ENCODE measurements at regions not wholly inside any gene's neighbourhood (a gene's known extent, or its start where the extent isn't known, plus 50 kb on each side); places are given as distances from the start of the nearest gene placed in this dataset.

DNA sequence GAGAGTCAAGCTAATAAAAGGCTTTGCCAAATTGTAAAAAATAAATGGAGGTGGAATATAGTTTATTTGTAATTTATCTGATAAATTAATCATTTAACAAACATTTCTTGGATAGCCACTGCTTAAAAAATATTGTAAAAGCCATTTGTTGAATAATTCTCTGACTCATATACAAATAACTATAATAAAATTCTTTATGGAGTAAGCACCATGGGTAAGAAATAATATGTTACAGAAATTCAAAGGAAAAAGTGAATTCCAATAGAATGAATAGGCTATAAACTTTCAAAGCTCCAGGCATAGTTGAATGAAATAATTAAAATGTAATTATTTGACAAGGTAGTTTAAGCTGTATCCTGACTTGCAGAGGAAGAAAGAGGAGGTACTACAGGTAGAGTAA lies 291.4 kb upstream of the TMEM229A start:
- Histone ChIP-seq H3K9me3 (ENCODE audit: low read depth, low read length) (no peaks in the 10 kb centered on the region), H3K27me3 (ENCODE audit: insufficient read depth, low read length) (no peaks in the 10 kb centered on the region)

DNA sequence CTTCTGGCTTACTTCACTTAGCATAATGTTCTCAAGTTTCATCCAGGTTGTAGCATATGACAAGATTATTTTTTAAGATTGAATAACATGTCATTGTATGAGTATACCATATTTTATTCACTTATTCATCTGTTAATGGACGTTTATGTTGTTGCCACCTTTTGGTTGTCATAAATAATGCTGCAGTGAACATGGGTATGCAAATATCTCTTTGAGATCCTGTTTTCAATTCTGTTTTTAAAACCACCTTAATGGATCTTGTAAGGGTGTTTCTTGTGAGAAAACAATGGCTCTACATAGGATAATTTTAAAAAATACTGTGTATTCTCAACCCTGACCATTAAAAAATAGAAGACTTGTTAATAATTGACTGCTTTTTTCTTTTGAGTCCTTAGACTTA lies 290.7 kb upstream of the TMEM229A start:
- no peaks in the 10 kb centered on the region for H3K9me3 ChIP-seq (ENCODE audit: low read depth, low read length)
- H3K4me3 ChIP-seq (ENCODE audit: low read length): no peak overlapping the region
- H3K27me3 ChIP-seq (ENCODE audit: insufficient read depth, low read length): no peaks in the 10 kb centered on the region
- H3K4me1 ChIP-seq (ENCODE audit: insufficient read depth, low read length): no peaks in the 10 kb centered on the region

More for the DNA sequence above, 291.4 kb upstream of the TMEM229A start:
- Histone ChIP-seq H3K4me3 (ENCODE audit: low read length) (no peak overlapping the region), H3K4me1 (ENCODE audit: insufficient read depth, low read length) (no peaks in the 10 kb centered on the region)

DNA sequence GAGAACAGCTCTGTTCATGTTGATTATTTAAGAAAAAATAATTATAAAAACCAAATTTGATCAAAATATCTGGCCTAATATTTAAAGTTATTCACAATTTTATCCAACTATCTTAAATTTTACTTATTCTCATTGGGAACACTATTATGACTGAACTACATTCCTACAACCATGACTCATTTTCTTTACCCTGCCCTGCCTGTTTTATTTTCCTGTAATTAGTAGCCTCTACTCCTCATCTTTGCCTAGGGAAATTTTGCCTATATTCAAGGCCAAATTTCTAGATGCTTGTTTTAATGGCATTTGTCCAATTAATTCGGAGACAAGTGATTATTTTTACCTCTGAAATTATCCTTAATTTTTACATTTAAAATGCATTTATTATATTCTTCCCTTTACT lies 289.7 kb upstream of the TMEM229A start:
- Histone ChIP-seq H3K4me3 (ENCODE audit: low read length) (no peak overlapping the region), H3K27me3 (ENCODE audit: insufficient read depth, low read length) (no peaks in the 10 kb centered on the region), H3K4me1 (ENCODE audit: insufficient read depth, low read length) (no peaks in the 10 kb centered on the region), H3K9me3 (ENCODE audit: low read depth, low read length) (no peaks in the 10 kb centered on the region)

- Histone ChIP-seq H3K9me3 (ENCODE audit: low read depth, low read length) (no peaks in the 10 kb centered on the region), H3K4me3 (ENCODE audit: low read length) (no peak overlapping the region), H3K27me3 (ENCODE audit: insufficient read depth, low read length) (no peaks in the 10 kb centered on the region), H3K4me1 (ENCODE audit: insufficient read depth, low read length) (no peaks in the 10 kb centered on the region)
Observed at GRCh38 chr7:124318721-124319450, 286.0 kb upstream of the TMEM229A start.

DNA sequence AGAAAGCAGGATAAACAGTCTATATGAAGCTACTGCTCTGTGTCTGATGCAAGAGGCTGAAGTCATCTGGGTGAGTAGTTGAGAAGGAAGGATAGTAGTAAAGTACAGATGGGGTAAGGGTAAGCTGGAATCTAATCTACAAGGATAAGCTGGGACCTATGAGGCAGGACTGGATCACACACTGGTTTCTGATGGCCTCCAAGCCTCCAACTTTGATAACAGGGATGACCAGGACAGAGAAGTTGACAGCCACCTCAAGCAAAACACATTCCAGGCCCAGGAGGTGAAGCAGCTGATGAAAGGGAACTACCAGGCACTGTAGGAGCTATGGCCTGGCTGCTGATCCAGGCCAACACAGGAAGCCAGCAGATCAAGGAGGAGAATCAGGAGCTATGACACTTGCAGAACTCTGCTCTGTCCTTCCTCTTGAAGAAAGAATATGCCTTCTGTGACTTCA lies 278.1 kb upstream of the TMEM229A start:
- H3K9me3 ChIP-seq (ENCODE audit: low read depth, low read length): no peaks in the 10 kb centered on the region
- H3K4me1 ChIP-seq (ENCODE audit: insufficient read depth, low read length): no peaks in the 10 kb centered on the region
- no peaks in the 10 kb centered on the region for H3K27me3 ChIP-seq (ENCODE audit: insufficient read depth, low read length)
- no peak overlapping the region for H3K4me3 ChIP-seq (ENCODE audit: low read length)

- Histone ChIP-seq H3K9me3 (ENCODE audit: low read depth, low read length) (no peaks in the 10 kb centered on the region), H3K27me3 (ENCODE audit: insufficient read depth, low read length) (no peaks in the 10 kb centered on the region), H3K4me1 (ENCODE audit: insufficient read depth, low read length) (no peaks in the 10 kb centered on the region), H3K4me3 (ENCODE audit: low read length) (no peak overlapping the region)
Observed at GRCh38 chr7:124308384-124308783, 275.5 kb upstream of the TMEM229A start.

GRCh38 chr7:124295289-124295688 lies 262.4 kb upstream of the TMEM229A start:
- Histone ChIP-seq H3K4me3 (ENCODE audit: low read length) (no peak overlapping the region), H3K9me3 (ENCODE audit: low read depth, low read length) (peaks cover 5% of the 10 kb centered on the region), H3K27me3 (ENCODE audit: insufficient read depth, low read length) (no peaks in the 10 kb centered on the region), H3K4me1 (ENCODE audit: insufficient read depth, low read length) (no peaks in the 10 kb centered on the region)

DNA sequence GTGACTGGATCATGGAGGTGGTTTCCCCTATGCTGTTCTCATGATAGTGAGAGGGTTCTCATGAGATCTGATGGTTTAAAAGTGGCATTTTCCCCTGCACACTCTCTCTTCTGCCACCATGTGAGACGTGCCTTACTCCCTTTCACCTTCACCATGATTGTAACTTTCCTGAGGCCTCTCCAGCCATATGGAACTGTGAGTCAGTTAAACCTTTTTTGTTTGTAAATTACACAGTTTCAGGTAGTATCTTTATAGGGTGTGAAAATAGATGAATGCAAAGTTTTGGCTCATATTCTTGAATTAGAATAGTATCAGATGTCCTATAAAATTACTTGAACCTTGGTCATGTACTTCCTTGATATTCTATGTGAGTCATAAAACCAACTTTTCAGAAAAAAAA lies 252.1 kb upstream of the TMEM229A start:
- Histone ChIP-seq H3K27me3 (ENCODE audit: insufficient read depth, low read length) (no peaks in the 10 kb centered on the region), H3K9me3 (ENCODE audit: low read depth, low read length) (no peaks in the 10 kb centered on the region), H3K4me1 (ENCODE audit: insufficient read depth, low read length) (no peaks in the 10 kb centered on the region), H3K4me3 (ENCODE audit: low read length) (no peak overlapping the region)

DNA sequence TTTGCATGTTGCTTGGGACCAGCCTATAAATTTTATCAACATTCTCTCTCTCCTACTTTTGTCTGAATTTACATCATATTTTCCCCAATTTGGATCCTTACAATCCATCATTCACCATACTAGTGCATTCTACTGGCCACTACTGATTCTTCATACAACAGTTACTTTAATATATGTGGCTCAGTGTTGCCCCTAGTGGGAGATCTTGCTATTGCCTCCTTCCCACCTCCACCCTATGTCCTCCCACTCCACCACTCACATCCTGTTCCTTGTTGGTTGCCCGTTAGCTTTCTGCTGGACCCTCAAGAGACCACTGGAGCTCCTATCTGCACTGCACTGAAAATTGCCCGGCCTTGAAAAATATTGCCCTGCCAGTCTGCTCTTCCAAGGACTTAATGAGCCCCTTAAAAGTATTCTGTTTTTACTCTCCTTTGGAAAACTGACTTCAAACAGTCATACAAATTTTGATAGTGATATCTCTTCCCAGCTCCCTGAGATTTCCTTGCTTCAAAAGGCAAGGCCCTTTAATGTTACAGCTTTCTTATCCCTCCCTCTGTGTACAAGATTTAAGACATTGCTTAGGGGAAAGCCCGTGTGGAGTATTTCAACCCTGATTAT lies 243.2 kb upstream of the TMEM229A start:
- no peak overlapping the region for H3K4me3 ChIP-seq (ENCODE audit: low read length)
- no peaks in the 10 kb centered on the region for H3K9me3 ChIP-seq (ENCODE audit: low read depth, low read length)
- H3K27me3 ChIP-seq (ENCODE audit: insufficient read depth, low read length): no peaks in the 10 kb centered on the region
- H3K4me1 ChIP-seq (ENCODE audit: insufficient read depth, low read length): no peaks in the 10 kb centered on the region

GRCh38 chr7:124275411-124275810 lies 242.5 kb upstream of the TMEM229A start:
- Histone ChIP-seq H3K9me3 (ENCODE audit: low read depth, low read length) (no peaks in the 10 kb centered on the region), H3K4me3 (ENCODE audit: low read length) (no peak overlapping the region), H3K27me3 (ENCODE audit: insufficient read depth, low read length) (no peaks in the 10 kb centered on the region), H3K4me1 (ENCODE audit: insufficient read depth, low read length) (no peaks in the 10 kb centered on the region)

DNA sequence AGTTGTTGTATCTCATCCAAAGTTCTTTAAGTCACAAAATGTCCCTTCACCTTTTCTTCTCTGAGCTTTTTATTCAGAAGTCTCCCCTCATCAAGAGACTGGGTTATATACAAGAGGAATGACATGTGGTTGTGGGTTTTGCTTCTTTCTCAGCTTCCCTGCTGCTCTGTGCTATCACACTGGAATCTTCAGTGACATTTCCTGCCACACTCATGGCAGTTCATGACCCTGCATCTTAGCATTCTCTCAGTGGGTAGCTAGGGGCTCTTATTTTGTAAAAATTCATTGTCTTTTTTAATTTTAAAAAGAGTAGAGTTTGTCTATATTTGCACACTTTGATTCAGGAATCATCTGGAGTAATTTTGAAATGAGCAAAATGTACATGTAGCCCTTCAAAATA lies 236.9 kb upstream of the TMEM229A start:
- no peaks in the 10 kb centered on the region for H3K4me1 ChIP-seq (ENCODE audit: insufficient read depth, low read length)
- H3K4me3 ChIP-seq (ENCODE audit: low read length): no peak overlapping the region
- H3K27me3 ChIP-seq (ENCODE audit: insufficient read depth, low read length): no peaks in the 10 kb centered on the region
- no peaks in the 10 kb centered on the region for H3K9me3 ChIP-seq (ENCODE audit: low read depth, low read length)

- H3K4me3 ChIP-seq (ENCODE audit: low read length): no peak overlapping the region
- no peaks in the 10 kb centered on the region for H3K4me1 ChIP-seq (ENCODE audit: insufficient read depth, low read length)
Observed at GRCh38 chr7:124267154-124267553, 234.3 kb upstream of the TMEM229A start.

DNA sequence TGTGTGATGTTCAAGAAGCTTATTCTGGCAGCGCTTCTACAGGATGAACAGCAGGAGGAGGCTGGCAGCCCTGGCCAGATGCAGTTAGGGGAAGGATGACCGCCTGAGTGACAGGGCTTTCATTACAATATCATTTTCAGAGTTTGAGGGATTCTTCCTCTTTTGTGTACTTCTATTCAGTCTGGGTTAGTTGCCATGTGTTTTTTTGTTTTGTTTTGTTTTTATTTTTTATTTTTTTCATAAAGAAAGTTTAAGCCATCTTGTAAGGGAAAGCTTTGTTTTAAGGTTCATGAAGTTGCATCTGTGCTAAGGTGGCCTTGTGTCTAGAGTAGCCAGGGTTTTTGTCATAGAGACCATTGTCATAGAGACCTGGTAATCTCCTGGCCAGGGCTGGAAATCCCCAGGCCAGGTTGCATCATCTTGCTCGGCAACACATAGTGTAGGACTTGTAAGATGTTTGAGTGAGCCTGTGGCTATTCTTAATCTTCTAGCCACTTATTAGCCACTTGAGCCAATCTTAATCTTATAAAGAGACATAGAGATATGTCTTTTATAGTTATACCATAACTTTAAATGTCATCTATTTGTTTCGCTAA lies 230.5 kb upstream of the TMEM229A start:
- H3K4me3 ChIP-seq (ENCODE audit: low read length): no peak overlapping the region
- H3K27me3 ChIP-seq (ENCODE audit: insufficient read depth, low read length): no peaks in the 10 kb centered on the region
- H3K4me1 ChIP-seq (ENCODE audit: insufficient read depth, low read length): no peaks in the 10 kb centered on the region
- H3K9me3 ChIP-seq (ENCODE audit: low read depth, low read length): no peaks in the 10 kb centered on the region

More at GRCh38 chr7:124267154-124267553, 234.3 kb upstream of the TMEM229A start:
- Histone ChIP-seq H3K9me3 (ENCODE audit: low read depth, low read length) (no peaks in the 10 kb centered on the region), H3K27me3 (ENCODE audit: insufficient read depth, low read length) (no peaks in the 10 kb centered on the region)

GRCh38 chr7:124261710-124262109 lies 228.8 kb upstream of the TMEM229A start:
- H3K4me3 ChIP-seq (ENCODE audit: low read length): no peak overlapping the region
- H3K9me3 ChIP-seq (ENCODE audit: low read depth, low read length): no peaks in the 10 kb centered on the region
- no peaks in the 10 kb centered on the region for H3K27me3 ChIP-seq (ENCODE audit: insufficient read depth, low read length)

DNA sequence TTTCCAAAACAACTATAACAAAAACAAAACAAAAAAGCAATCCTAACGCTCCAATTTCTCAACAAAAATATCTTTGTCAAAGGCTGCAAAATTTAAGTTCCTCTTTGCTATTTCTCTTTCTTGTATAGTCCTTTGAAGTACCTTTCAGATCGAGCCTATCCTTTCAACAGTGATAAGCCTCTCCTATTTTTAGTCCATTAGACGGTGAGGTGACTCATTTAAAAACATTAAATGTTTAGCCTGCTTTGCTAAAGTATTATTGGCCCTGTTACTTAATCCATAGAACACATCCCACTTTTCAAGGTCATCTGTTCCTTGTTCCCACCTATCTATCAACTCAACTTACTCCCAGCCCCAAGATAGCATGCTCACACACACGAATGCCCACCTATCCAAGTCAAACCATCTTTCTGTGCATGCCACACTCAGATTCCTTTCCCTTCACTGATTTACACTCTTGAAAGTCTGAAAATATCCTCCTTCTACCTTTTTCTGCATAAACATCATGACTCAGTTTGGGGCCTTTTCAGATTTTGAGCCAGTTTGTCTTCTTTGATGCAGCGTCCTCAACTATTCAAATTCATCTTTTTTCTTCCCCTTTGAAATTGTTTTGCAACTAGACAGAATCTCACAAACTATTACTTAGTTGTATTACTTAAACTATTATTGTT lies 224.9 kb upstream of the TMEM229A start:
- H3K9me3 ChIP-seq (ENCODE audit: low read depth, low read length): no peaks in the 10 kb centered on the region
- no peaks in the 10 kb centered on the region for H3K27me3 ChIP-seq (ENCODE audit: insufficient read depth, low read length)
- H3K4me1 ChIP-seq (ENCODE audit: insufficient read depth, low read length): no peaks in the 10 kb centered on the region
- H3K4me3 ChIP-seq (ENCODE audit: low read length): no peak overlapping the region

More at GRCh38 chr7:124261710-124262109, 228.8 kb upstream of the TMEM229A start:
- H3K4me1 ChIP-seq (ENCODE audit: insufficient read depth, low read length): no peaks in the 10 kb centered on the region
